ENCODE measurements at regions not wholly inside any gene's neighbourhood (a gene's known extent, or its start where the extent isn't known, plus 50 kb on each side); places are given as distances from the start of the nearest gene placed in this dataset.

GRCh38 chr6:50211582-50211981, 161.9 kb upstream of the DEFB112 start:
- Histone ChIP-seq H3K27me3 (ENCODE audit: control insufficient read depth, insufficient read depth, low read length) (no peaks in the 10 kb centered on the region), H3K4me3 (ENCODE audit: low read depth in 2 of 2, low read length in 2 of 2) (no peak overlapping the region), H3K9me3 (ENCODE audit: control insufficient read depth, insufficient read depth, low read depth, low read length) (no peaks in the 10 kb centered on the region), H3K4me1 (ENCODE audit: control insufficient read depth, insufficient read depth, low read length) (no peaks in the 10 kb centered on the region), H3K27ac (ENCODE audit: low read length) (no peak overlapping the region), H3K36me3 (ENCODE audit: control insufficient read depth, insufficient read depth, low read length) (no peaks in the 10 kb centered on the region)
- POLR2A ChIA-PET = no interaction called here
- DNase-seq (ENCODE audit: low read depth, low spot score) (no peak), ATAC-seq (no peak)
- intact Hi-C loops (cut with micrococcal nuclease; ENCODE audit: unreplicated experiment) (no loop called here), in situ Hi-C loops (cut with HindIII; ENCODE audit: low pct_unique_long_range_greater_than_20kb, low sequenced_read_pairs) (no loop called here)
- BruUV-seq (replicated peaks) = no TSS peak
- CTCF ChIA-PET = no interaction called here
- TF ChIP-seq TCF7L2 (IDR thresholded peaks at IDR 0.05; ENCODE audit: low read depth, low read length) (no peak), POLR2AphosphoS5 (IDR thresholded peaks at IDR 0.05; ENCODE audit: low read depth, low read length) (no peak), REST (IDR thresholded peaks at IDR 0.05; ENCODE audit: insufficient read depth in 1 of 2, low read depth in 2 of 2, low read length in 1 of 2) (no peak), CTCF (IDR thresholded peaks at IDR 0.05) (no peak), SIN3A (IDR thresholded peaks at IDR 0.05; ENCODE audit: borderline replicate concordance, insufficient read depth, low read depth, low read length) (no peak)

GRCh38 chr6:50213146-50213545, 163.4 kb upstream of the DEFB112 start:
- BruUV-seq (replicated peaks) = no TSS peak
- intact Hi-C loops (cut with micrococcal nuclease; ENCODE audit: unreplicated experiment) = no loop called here

More at GRCh38 chr6:50213146-50213545, 163.4 kb upstream of the DEFB112 start:
- CTCF ChIA-PET = no interaction called here
- no peaks in the 10 kb centered on the region for H3K27me3 ChIP-seq (ENCODE audit: control insufficient read depth, insufficient read depth, low read length)
- TF ChIP-seq POLR2AphosphoS5 (IDR thresholded peaks at IDR 0.05; ENCODE audit: low read depth, low read length) = no peak
- TF ChIP-seq REST (IDR thresholded peaks at IDR 0.05; ENCODE audit: insufficient read depth in 1 of 2, low read depth in 2 of 2, low read length in 1 of 2) = no peak
- TF ChIP-seq SIN3A (IDR thresholded peaks at IDR 0.05; ENCODE audit: borderline replicate concordance, insufficient read depth, low read depth, low read length) = no peak
- no peak for TF ChIP-seq CTCF (IDR thresholded peaks at IDR 0.05)
- TF ChIP-seq TCF7L2 (IDR thresholded peaks at IDR 0.05; ENCODE audit: low read depth, low read length) = no peak
- DNase-seq (ENCODE audit: low read depth, low spot score) (no peak), ATAC-seq (no peak)
- H3K9me3 ChIP-seq (ENCODE audit: control insufficient read depth, insufficient read depth, low read depth, low read length) = no peaks in the 10 kb centered on the region
- no peaks in the 10 kb centered on the region for H3K36me3 ChIP-seq (ENCODE audit: control insufficient read depth, insufficient read depth, low read length)
- H3K27ac ChIP-seq (ENCODE audit: low read length) = no peak overlapping the region
- in situ Hi-C loops (cut with HindIII; ENCODE audit: low pct_unique_long_range_greater_than_20kb, low sequenced_read_pairs) = no loop called here
- no peak overlapping the region for H3K4me3 ChIP-seq (ENCODE audit: low read depth in 2 of 2, low read length in 2 of 2)
- no peaks in the 10 kb centered on the region for H3K4me1 ChIP-seq (ENCODE audit: control insufficient read depth, insufficient read depth, low read length)
- POLR2A ChIA-PET = no interaction called here
